Fibroblast of lung (primary cell): ENCODE measurements at regions not wholly inside any gene's neighbourhood (a gene's known extent, or its start where the extent isn't known, plus 50 kb on each side); places are given as distances from the start of the nearest gene placed in this dataset.

Experiments
- DNase-seq, 2 donors: peaks; one replicate each; pipeline versions ENCODE4 v3.0.0 to v3.0.0-alpha.2; 2010; ENCODE audit warnings: low read depth in 2 of 2
- H2AFZ ChIP-seq: 2 replicates; pipeline ENCODE4 v1.5.1; 2012; ENCODE audit warnings: low read length, control low read depth, inconsistent platforms
- H3K27ac ChIP-seq: 2 replicates; pipeline ENCODE4 v1.5.1; 2011; ENCODE audit warnings: low read length, control low read depth; ENCODE audit not compliant: insufficient read depth
- H3K27me3 ChIP-seq: 2 replicates; pipeline ENCODE4 v1.5.1; 2011; ENCODE audit warnings: mild to moderate bottlenecking, low read length; ENCODE audit not compliant: control insufficient read depth, insufficient read depth
- H3K36me3 ChIP-seq: 2 replicates; pipeline ENCODE4 v1.5.1; 2011; ENCODE audit warnings: low read length; ENCODE audit not compliant: control insufficient read depth, insufficient read depth
- H3K4me1 ChIP-seq: 2 replicates; pipeline ENCODE4 v1.5.1; 2011; ENCODE audit warnings: low read length; ENCODE audit not compliant: control insufficient read depth, insufficient read depth; ENCODE audit errors: extremely low read depth
- H3K4me2 ChIP-seq: 2 replicates; pipeline ENCODE4 v1.5.1; 2011; ENCODE audit warnings: low read length, control low read depth; ENCODE audit not compliant: insufficient read depth; ENCODE audit errors: extremely low read depth
- H3K4me3 ChIP-seq, 4 experiments: fragments of 200-600 bp in 1 of 4; sonication (generic) in 1 of 4; replicated peaks in 1 of 4; 2 replicates each; pipeline ENCODE4 v1.5.1; 2011 to 2016; ENCODE audit warnings: low read length in 4 of 4, low read depth in 3 of 4, mild to moderate bottlenecking in 3 of 4, control low read depth in 2 of 4, inconsistent platforms in 1 of 4, mixed read lengths in 1 of 4; ENCODE audit not compliant: insufficient read depth in 1 of 4; ENCODE audit errors: control extremely low read depth in 1 of 4
- H3K79me2 ChIP-seq: 2 replicates; pipeline ENCODE4 v1.5.1; 2012; ENCODE audit warnings: mild to moderate bottlenecking, low read length, inconsistent platforms; ENCODE audit not compliant: control insufficient read depth, insufficient read depth
- H3K9ac ChIP-seq: 2 replicates; pipeline ENCODE4 v1.5.1; 2011; ENCODE audit warnings: mild to moderate bottlenecking, low read length, control low read depth; ENCODE audit not compliant: insufficient read depth
- H3K9me3 ChIP-seq: 2 replicates; pipeline ENCODE4 v1.5.1; 2012; ENCODE audit warnings: low read depth, low read length; ENCODE audit not compliant: control insufficient read depth, insufficient read depth
- H4K20me1 ChIP-seq: 2 replicates; pipeline ENCODE4 v1.5.1; 2011; ENCODE audit warnings: low read length; ENCODE audit not compliant: control insufficient read depth, insufficient read depth; ENCODE audit errors: extremely low read depth
- CTCF ChIP-seq, 2 donors: IDR thresholded peaks in 1 of 2; conservative IDR thresholded peaks in 1 of 2; 1 replicate in 1 of 2; 2 replicates in 1 of 2; pipeline ENCODE4 v1.5.1; 2011 to 2012; ENCODE audit warnings: low read length in 2 of 2, control low read depth in 1 of 2, inconsistent platforms in 1 of 2, low read depth in 1 of 2, mild to moderate bottlenecking in 1 of 2
- EZH2 ChIP-seq: IDR thresholded peaks from 2 replicates; pipeline ENCODE4 v1.5.1; 2012; ENCODE audit warnings: low read length, control low read depth, mild to moderate bottlenecking; ENCODE audit errors: missing control alignments

- Histone ChIP-seq H3K9ac (no peak overlapping the region), H4K20me1 (no peaks in the 10 kb centered on the region), H3K4me2 (no peak overlapping the region), H3K9me3 (no peaks in the 10 kb centered on the region), H3K79me2 (no peaks in the 10 kb centered on the region), H3K4me1 (no peaks in the 10 kb centered on the region), H3K4me3 (no peak overlapping the region), H3K36me3 (no peaks in the 10 kb centered on the region), H3K27ac (no peak overlapping the region), H3K27me3 (no peaks in the 10 kb centered on the region), H2AFZ (no peak overlapping the region)
- no peak for DNase-seq
- no peak for TF ChIP-seq CTCF (conservative IDR thresholded peaks at IDR 0.05 in 1 of 2, IDR thresholded peaks at IDR 0.05 in 1 of 2; ENCODE audit: low read depth in 1 of 2, low read length in 2 of 2)
- TF ChIP-seq EZH2 = no peak
Observed at GRCh38 chr2:106623456-106623855, 136.3 kb downstream of the CD8B2 start.

DNA sequence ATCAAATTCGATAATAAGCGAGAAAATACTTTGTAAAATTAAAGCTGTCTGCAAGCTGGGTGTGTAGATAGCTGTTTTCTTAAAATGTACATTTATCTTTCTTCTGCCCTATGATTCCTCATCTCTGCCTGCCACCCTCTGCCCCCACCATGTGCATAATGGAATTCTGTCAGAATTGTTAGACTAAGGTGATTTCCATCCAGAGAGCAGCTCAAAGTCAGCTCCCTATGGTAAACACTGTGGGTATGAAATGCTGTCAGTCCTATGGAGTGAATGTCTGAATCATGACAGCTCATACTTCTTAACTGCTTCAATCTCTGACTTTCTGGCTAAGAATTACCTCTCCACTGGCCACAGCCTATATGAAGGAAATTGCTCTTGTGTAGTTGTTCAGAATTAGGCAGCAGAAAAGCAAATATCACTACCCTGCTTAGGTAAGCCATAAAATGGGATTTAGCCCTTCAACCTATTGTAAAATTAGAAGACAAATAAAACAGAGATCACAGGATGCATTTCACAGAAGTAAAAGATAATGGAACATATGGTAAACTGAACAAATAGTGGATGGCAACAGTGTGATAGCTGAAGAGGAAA, 137.7 kb downstream of the CD8B2 start:
- Histone ChIP-seq H3K4me3 (no peak overlapping the region), H2AFZ (no peak overlapping the region), H3K4me2 (no peak overlapping the region), H3K27me3 (no peaks in the 10 kb centered on the region), H3K9me3 (no peaks in the 10 kb centered on the region), H3K4me1 (no peaks in the 10 kb centered on the region), H3K9ac (no peak overlapping the region), H4K20me1 (no peaks in the 10 kb centered on the region), H3K79me2 (no peaks in the 10 kb centered on the region), H3K36me3 (no peaks in the 10 kb centered on the region), H3K27ac (no peak overlapping the region)
- no peak for DNase-seq
- TF ChIP-seq EZH2 = no peak
- no peak for TF ChIP-seq CTCF (conservative IDR thresholded peaks at IDR 0.05 in 1 of 2, IDR thresholded peaks at IDR 0.05 in 1 of 2; ENCODE audit: low read depth in 1 of 2, low read length in 2 of 2)

- H3K9ac ChIP-seq = no peak overlapping the region
- no peaks in the 10 kb centered on the region for H4K20me1 ChIP-seq
- no peaks in the 10 kb centered on the region for H3K4me1 ChIP-seq
- DNase-seq = no peak
- no peak overlapping the region for H2AFZ ChIP-seq
- no peaks in the 10 kb centered on the region for H3K9me3 ChIP-seq
- no peak overlapping the region for H3K4me2 ChIP-seq
- H3K4me3 ChIP-seq = no peak overlapping the region
- TF ChIP-seq CTCF (conservative IDR thresholded peaks at IDR 0.05 in 1 of 2, IDR thresholded peaks at IDR 0.05 in 1 of 2; ENCODE audit: low read depth in 1 of 2, low read length in 2 of 2) = no peak
- no peak for TF ChIP-seq EZH2
- no peak overlapping the region for H3K27ac ChIP-seq
- H3K36me3 ChIP-seq = no peaks in the 10 kb centered on the region
- no peaks in the 10 kb centered on the region for H3K27me3 ChIP-seq
- no peaks in the 10 kb centered on the region for H3K79me2 ChIP-seq
Observed at GRCh38 chr2:106628377-106628776, 141.2 kb downstream of the CD8B2 start.
